SK-N-DZ (cell line): ENCODE measurements at regions not wholly inside any gene's neighbourhood (a gene's known extent, or its start where the extent isn't known, plus 50 kb on each side); places are given as distances from the start of the nearest gene placed in this dataset.
"Not testable (repeated sequence)": the region's sequence is repeated elsewhere in the genome, so short reads cannot be mapped to it uniquely, and the experiment has no call there.

Experiments used
- DNase-seq: peaks from one replicate; pipeline ENCODE4 v3.0.0-alpha.2; 2015; ENCODE audit warnings: low spot score

DNA sequence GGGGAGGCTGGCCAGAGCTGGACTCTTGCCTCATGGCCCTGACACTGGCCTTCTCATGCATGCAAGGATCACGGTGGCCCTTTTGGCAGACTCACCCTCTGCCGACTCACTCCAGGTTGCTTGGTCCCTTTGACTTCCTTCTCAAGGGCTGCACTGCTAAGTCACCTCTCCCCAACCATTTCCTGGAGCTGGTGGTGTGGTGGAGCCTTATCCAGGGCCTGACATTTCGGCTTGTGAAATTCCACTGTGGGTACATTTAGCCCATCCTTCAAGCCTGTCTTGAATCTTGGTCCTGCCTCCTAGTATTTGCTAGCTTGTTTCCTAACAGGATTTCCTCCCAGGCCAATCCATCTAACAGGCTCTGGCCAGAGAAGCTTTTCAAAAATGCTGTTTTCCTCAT is 52.6 kb upstream of the JUN start:
- no peak for DNase-seq

DNA sequence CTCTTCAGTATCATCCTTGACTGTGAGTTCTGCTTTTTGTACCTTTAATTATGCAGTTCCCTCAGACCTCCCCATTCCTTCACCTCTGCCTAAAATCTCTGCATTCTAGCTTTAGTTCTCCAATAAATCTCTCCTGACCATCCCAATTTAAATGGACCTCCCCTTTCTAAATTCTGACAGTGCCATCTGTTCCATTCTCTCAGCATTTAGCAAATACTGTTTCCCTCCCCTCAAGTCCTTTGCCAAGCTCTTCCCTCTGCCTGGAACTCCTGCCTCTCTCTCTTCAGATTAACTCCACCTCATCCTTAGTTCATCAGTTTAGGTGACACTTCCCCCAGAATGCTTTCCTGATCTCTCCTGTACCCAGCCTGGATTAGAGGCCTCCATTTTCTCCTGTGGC is 54.0 kb upstream of the JUN start:
- DNase-seq, result no peak

DNA sequence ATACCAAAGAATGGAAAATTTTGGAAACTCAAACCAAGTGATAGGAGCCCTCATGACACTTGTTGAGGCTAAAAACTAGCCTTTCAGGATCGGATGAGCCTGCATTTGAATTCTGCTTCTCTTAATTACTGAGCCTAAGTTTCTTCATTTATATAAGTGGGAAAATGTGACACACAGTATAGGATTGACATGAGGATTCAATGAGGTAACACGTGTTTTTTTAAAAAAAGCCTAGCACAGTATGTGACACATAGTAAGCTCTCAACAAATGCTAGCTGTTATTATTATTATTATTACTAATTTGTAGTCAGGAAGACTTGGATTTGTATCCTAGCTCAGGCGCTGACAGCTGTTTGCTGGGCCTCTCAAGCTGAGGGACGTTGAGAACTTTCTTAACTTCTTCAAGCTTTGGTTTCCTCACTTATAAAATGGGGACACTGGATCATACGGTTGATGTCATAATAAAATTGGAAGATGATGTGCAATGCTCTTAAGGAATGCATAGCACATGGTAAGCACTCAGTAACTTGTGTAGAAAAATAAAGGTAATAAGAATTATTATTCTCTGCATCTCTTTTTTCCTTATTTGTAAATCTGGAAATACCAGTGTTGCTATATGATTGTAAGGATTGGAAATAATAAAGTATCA is 55.4 kb upstream of the JUN start:
- no peak for DNase-seq

DNA sequence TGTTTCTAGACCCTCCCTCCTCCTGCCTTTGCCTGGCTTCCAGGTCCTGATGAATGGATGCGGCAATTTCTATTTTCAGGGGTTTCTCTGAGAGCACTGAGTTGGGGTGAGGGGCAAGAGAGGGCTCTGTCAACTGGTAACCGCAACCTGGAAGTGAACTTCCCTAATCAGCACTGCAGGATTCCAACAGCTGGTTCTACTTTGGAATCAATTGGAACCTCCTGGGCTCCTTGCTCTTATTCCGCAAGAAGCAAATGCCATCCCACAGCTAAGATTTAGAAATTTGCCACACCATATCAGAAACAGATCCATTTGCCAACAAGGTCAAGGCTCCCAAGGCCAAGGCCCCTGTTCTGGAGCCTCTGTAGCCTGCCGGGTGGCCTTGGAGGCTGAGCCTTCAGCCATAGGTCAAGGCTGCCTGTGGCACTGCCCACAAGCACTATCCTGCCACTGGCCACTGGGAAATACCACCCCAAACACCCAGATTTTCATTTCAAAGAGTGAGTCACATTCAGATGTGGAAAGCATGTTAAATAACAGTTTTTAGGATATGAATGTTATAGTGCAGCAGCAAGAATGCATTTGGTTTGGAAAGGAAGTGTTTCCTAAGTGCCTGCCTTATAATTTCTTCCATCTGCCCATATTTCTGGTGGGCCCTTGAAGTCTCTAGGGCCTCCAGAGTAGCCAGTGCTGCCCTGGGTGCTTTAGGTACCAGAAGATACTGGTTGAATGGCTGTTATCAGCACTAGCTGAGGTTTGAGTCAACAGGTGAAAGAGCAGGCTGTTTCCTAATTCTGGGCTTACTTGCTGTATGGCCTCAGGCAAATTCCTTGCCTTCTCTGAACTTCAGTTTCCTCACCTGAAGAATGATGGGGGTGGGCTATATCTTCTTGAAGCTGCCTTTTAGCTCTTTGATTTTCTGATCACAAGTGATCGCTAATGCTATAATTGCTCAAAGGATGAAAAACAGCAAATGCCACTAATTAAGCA is 56.3 kb upstream of the JUN start:
- no peak for DNase-seq

DNA sequence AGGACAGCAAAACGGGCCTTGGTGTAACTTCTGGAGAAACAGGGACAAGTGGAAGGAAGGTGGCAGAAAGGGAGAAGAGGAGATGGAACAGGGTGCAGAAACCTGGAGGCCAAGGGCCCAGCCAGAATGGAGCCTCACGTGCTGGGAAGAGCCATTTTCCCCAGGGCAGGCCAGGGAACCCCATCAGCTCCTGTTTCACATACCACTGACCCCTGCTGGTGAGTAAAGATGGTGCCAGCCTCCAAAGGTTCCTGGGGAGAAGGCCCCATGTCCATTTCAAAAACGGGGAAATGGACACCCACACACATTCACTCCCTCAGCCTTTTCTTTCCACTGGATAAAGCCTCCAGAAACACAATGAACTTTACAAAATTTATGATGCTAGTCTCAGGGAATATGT is 57.6 kb upstream of the JUN start:
- no peak for DNase-seq

DNA sequence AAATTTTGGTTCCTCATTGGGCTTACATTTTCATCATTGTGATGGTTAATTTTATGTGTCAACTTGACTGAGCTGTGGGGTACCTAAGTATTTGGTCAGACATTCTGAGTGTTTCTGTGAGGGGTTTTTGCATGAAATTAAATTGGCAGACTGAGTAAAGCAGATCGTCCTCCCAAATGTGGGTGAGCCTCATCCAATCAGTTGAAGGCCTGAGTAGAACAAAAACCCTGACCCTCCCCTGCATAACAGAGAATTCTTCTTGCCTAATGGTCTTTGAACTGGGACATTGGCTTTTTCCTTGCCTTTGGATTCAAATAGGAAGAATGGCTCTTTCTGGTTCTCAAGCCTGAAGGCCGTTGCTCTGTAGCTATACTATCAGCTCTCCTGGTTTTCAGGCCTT is 59.1 kb upstream of the JUN start:
- no peak for DNase-seq

DNA sequence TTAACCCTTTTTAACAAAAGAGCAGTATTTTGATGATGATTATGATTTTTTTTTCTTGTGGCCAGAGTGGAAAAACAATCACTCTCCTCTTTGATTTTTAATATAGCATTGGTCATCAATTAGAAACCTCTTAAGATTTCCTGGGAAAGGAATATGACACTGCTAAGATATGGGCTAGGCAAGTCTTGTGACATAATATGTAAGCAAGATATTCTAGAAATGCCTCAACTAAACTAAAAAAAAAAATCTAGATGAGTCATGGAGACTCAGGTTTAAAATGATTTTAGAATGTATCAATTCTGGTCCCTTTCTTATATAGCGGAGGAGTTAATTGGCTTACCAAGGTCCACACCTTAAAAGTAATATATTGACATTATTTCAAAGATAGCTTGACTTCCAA is 60.3 kb upstream of the JUN start:
- no peak for DNase-seq

DNA sequence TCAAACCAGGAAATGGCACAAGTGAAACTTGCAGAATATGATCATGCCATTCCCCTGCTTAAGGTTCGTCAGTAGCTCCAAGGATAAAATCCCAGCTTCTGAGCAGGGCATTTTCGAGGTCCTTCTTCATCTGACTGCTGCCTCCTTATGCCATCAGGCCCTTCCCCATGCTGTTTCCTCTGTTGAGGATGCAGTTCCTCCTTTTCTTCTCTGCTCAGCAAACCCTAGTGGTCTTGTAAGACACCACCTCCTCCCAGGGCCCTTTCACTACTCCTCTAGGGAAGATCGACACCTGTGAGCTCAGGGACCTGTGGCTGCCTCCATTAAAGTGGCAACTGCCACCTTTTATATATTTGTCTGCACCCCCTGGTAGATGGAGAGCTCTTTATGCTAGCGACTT is 62.1 kb upstream of the JUN start:
- DNase-seq, result no peak

DNA sequence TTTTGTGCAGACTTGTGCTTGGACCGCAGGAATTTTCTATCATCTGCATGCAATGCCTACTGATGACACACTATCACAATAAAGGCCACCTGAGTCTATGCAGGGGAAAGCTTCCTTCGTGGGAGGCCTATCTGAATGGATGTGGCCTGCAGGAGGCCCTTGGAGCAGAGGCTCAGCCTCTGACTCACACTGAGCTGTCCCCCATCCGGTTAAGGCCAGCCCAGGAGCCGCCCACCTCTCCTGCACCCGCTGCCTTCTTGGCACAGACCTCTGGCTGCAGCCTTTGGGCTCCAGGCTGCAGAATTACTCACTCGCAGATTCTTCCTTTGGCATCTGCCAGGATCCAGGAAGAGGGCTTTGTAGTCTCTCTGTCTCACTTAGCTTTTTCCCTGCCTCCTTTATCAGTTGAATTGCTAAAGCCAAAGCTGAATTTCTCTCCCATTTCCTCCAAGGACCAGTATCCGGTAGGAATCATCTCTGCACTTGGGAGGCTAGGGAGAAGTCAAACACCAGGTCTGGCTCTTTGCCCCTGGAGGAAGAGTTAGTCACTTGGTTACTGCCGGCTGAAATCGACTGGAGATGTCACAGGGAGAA is 65.1 kb upstream of the JUN start:
- no peak for DNase-seq

DNA sequence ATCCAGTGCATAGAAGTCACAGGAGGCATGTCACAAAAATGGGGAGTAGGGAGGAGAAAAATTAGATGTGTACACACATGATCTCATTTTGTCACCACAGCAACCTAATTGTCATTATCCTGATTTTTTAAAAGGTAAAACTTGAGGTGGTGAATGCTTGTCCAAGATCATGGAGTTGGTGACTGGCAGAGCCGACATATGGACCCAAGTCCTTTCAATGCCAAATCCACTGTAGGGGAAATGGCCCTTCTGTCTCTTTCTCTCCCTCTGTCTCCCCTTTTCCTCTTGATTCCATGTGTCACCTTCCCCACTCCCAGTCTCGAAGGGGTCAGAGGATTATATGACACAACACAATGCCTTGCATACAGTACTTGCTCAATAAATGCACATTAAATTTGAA is 65.7 kb upstream of the JUN start:
- DNase-seq, result no peak

DNA sequence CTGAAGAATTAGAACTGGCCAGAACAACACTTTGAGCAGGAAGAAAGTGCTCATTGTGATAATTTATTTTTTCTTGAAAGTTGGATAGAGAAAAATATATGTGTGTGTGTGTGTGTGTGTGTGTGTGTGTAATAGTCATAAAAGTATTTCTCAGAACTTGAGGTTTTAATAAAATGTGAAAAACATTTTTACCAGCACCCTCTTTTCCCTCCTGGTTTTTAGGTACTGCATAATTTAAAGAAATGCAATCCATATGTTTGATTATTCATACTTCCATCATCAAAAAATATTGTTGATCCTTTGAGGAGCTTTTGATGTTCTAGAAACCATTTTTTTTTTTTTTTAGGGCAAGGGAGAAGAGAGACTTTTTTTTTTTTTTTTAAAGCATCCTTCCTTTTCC is 66.8 kb upstream of the JUN start:
- DNase-seq, result no peak

DNA sequence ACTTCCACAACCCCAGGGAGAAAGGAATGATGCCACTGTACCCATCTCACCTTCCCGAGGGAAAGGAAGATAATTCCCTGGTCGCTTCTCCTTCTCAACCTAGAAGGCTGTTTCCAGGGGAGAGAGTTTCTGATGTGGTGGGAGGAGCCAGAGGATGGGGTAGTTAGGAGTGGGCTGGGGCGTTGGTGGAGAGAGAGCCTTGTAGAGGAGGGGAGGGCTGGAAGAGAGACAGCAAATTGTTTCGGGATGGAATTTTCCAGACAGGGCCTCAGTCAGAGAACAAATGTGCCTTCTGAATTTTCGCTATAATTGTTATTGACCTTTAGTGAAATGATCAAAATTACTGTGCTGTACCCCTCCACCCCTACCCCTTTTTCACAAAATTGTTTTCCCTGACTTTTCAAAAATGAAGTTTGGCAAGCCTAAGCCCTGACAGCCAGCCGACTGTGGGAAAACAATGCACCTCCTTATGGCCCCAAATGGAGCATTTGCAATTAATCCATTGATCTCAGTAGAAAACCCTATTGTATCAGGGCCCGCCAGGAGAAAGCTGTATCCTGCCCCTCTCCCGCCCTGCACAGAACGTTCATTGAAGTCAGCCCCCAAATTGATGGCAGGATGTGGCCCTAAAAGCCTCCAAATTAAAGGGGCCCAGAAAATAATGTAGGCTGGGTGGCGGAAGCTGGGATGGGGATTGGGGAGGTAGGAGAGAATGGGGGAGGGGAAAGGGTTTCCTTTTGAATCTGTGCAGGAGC is 69.1 kb upstream of the JUN start:
- no peak for DNase-seq

DNA sequence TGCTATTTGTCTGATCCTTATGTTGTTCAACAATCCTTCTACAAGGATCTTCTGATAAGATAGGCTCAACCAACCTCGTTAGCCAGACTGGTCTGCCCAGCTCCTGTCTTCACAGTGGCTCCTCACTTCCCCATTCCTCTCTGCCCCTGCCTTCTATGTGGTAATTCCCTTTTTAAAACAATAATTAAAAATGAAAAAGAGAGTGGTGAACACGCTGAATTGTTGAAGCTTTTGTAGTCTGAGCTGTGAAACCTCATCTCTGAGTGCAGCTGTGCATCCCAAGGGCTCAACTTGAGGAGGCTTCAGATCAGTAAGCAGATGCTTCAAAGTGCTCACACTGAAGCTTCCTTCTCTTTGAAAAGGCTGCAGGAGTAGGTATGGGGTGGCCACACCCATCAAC is 70.7 kb upstream of the JUN start:
- DNase-seq, result no peak

DNA sequence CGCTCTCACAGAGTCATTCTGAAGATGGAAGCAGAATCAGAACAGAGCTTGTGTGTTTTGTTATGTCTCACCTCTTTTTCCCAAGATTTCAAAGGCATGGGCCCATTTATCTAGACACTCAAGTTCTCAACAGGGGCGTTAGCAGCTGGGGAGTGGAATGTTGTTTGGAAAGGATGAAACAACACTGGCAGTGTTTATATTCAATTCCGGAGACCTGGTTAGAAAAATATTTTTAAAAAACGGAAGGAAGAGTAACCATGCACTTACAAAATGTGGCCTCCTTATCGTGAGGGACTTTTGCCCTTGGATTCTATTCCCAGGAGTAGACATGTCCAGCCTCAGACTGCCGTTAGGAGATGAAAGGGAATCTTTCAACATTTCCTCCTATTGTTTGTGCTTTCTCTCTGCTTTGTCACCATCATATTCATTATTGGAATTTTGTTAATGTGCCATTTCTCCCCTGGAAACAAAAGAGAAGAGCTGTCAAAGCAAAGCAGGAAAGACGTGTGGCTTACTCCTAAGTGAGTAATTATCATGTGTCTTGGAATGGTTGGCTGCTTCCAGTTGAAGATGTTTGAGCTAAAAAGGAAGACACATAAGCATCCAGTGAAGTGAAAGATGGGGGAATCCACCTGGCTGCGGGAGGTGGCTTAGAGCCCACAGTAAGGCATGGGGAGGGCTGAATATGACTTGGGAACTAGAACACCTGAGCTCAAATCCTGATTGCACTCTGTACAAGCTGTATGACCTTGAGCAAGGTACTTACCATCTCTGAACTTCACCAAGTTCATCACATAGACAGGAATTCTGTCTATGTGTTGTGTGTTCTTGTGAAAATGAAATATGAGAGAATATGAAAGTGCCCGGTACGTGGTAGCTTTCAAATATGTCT is 71.7 kb upstream of the JUN start:
- DNase-seq, result no peak

DNA sequence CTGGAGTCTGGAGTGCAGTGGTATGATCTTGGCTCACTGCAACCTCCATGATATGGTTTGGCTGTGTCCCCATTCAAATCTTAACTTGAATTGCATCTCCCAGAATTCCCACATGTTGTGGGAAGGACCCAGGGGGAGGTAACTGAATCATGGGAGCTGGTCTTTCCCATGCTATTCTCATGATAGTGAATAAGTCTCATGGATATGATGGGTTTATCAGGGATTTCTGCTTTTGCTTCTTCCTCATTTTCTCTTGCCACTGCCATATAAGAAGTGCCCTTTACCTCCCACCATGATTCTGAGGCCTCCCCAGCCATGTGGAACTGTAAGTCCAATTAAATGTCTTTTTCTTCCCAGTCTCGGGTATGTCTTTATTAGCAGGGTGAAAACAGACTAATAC is 72.4 kb upstream of the JUN start:
- not testable (repeated sequence) for DNase-seq

DNA sequence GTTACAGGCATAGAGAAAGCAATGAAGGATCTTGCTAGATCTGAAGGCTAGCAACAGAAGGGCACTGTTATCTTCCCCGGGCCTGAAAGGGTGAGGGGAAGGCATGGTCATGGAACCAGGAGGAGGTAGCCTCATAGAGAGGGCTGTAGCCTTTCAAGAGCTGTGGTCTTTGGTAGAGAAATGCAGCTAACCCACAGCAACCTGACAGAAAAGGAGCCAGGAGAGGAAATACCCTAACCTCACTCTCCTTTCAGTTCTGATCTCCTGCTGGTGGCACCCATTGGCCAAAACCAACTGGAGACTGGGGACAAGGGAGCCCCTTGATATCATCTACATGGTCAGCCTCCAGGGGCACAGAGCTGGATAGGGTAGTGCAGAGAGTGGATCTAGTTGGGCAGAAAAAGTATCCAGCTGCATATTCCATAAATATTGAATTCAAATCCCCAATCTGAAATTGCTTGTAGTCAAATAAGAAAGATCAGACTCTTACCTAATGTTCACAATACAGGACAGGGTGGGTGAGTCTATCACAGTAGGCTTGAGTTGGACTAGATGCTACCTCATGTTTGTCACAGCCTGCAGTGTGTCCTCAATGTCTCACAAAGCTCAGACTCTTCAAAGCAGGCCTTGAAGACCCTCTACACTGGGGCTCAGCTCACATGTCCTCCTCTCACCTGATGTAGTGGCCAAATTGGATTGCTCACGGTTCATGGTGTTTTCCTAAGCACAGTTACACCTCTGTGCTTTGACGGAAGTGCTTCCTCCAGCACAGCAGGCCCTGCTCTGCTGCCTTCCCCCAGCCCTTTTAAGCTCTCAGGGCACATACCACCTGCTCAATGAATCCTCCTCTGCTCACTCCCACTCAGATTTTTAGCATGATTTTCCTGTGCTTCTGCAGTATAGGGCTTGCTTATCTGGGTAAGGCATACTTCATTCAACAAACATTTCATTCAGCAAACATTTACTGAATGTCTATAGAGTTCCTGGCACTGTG is 74.1 kb upstream of the JUN start:
- no peak for DNase-seq

DNA sequence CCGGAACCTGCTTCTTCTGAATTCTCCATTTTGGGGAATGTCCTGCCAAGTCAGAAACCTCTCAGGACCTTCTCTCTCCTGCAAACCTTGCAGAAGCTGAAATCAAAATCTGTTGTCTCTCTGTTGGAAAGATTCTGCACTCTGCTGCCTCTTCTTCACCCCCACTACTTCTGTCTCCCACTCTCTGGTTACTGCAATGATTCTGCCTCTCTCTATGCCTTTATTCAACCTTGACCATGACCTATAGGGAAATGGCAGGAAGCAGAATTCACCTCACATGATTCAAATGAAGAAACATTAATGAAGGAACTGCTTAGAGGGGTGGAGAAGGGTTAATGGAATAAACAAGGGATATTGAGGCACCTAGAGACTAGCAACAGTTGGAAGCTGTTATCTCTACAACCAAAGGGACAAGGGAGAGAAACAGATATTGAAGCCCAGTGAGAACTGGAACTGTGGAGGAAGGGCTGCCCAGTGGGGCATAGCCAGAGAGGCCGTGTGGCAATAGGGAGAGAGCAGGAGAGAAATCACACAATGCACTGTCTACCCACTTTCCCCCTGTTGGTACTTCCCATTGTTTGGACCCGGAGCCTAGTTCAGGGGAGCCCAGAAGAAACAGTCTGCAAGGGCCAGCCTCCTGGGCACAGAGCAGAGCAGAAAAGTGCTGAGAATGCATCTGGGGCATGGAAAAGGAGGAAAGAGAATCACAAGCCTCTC is 76.1 kb upstream of the JUN start:
- DNase-seq, result no peak

DNA sequence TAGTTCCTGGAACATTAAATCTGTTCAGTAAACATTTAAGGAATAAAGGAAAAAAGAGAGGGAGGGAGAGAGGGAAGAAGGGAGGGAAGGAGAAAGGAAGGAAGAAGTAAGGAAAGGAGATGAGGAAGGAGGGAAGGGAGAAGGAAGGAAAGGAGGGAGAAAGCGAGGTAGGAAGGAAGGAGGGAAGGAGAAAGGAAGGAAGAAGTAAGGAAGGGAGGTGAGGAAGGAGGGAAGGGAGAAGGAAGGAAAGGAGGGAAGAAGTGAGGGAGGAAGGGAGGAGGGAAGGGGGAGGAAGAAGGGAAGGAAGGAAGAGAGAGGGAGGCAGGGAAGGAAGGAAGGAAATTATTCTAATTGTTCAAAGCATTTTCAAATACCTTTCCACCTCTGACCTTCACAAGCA is 77.2 kb upstream of the JUN start:
- DNase-seq, result no peak

DNA sequence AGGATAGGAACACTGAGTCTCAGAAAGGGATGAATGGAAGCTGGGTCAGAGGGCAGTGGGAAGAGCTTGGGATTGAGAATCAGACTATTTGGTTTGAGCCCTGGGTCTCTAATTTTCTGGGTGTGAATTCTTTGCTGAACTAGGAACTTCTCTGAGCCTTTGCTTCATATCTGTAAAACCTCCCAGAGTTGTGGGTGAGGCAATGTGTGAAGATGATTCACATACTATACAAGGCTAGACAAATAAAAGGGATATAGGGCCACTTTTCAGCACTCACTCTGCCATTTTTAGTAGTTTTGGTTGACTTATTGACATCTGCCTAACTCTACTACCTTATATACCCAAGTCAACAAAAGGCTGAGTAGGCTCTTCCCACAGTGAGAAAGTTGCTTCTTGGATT is 77.7 kb upstream of the JUN start:
- DNase-seq, result no peak
